Calu3 (cell line): ENCODE measurements at regions not wholly inside any gene's neighbourhood (a gene's known extent, or its start where the extent isn't known, plus 50 kb on each side); places are given as distances from the start of the nearest gene placed in this dataset.
"Not testable (repeated sequence)": the region's sequence is repeated elsewhere in the genome, so short reads cannot be mapped to it uniquely, and the experiment has no call there.

Experiments used
- BruUV-seq: library from RNA; stranded (reverse); fragments of 400-500 nt; replicated peaks from 2 replicates; lab custom pipeline; 2021; lab: Mats Ljungman, UMichigan
- CTCF ChIA-PET: fragments of 300-600 bp; sonication (Branson Sonifier 250); formaldehyde crosslinking; loops from one replicate; lab custom pipeline; 2022; ENCODE audit warnings: antibody characterized with exemption; lab: Charles Lee
- DNase-seq: peaks from one replicate; pipeline ENCODE4 v3.0.0; 2022
- H3K27ac Mint-ChIP-seq: one replicate; pipeline ENCODE4 v1.8.0; 2022; ENCODE audit warnings: mixed read lengths; ENCODE audit not compliant: unreplicated experiment
- H3K27me3 Mint-ChIP-seq: one replicate; pipeline ENCODE4 v1.8.0; 2022; ENCODE audit warnings: mixed read lengths; ENCODE audit not compliant: unreplicated experiment
- H3K36me3 Mint-ChIP-seq: one replicate; pipeline ENCODE4 v1.8.0; 2022; ENCODE audit warnings: mild to moderate bottlenecking, moderate library complexity, mixed read lengths; ENCODE audit not compliant: insufficient read depth, unreplicated experiment
- H3K4me1 Mint-ChIP-seq: one replicate; pipeline ENCODE4 v1.8.0; 2022; ENCODE audit warnings: mild to moderate bottlenecking, low read depth, mixed read lengths; ENCODE audit not compliant: unreplicated experiment
- H3K4me3 Mint-ChIP-seq: one replicate; pipeline ENCODE4 v1.8.0; 2022; ENCODE audit warnings: mild to moderate bottlenecking, low read depth, moderate library complexity, mixed read lengths; ENCODE audit not compliant: unreplicated experiment
- H3K9me3 Mint-ChIP-seq: one replicate; pipeline ENCODE4 v1.8.0; 2022; ENCODE audit warnings: low read depth, mixed read lengths; ENCODE audit not compliant: unreplicated experiment
- CTCF ChIP-seq: fragments of 200-600 bp; IDR thresholded peaks from one replicate; pipeline ENCODE4 v1.8.0; 2022; ENCODE audit warnings: antibody characterized with exemption; ENCODE audit not compliant: unreplicated experiment
- intact Hi-C: fragments of 100-400 bp; cut with micrococcal nuclease; formaldehyde crosslinking; loops from one replicate; pipeline ENCODE4 v1.10.0; 2022; ENCODE audit not compliant: unreplicated experiment

- no peak for TF ChIP-seq CTCF
Observed at GRCh38 chr4:94039226-94039625, 168.4 kb upstream of the SMARCAD1 start.

GRCh38 chr4:94044471-94044870 is 163.2 kb upstream of the SMARCAD1 start:
- H3K27ac Mint-ChIP-seq, BruUV-seq, intact Hi-C loops, DNase-seq, H3K9me3 Mint-ChIP-seq, H3K36me3 Mint-ChIP-seq, H3K27me3 Mint-ChIP-seq, H3K4me3 Mint-ChIP-seq, CTCF ChIA-PET, H3K4me1 Mint-ChIP-seq: not testable (repeated sequence)

More at GRCh38 chr4:94039226-94039625, 168.4 kb upstream of the SMARCAD1 start:
- no peak overlapping the region for H3K4me3 Mint-ChIP-seq
- intact Hi-C loops = no loop called here
- CTCF ChIA-PET = no interaction called here
- no peak for DNase-seq
- no TSS peak for BruUV-seq
- H3K4me1 Mint-ChIP-seq = no peaks in the 10 kb centered on the region
- no peaks in the 10 kb centered on the region for H3K36me3 Mint-ChIP-seq
- H3K9me3 Mint-ChIP-seq = no peaks in the 10 kb centered on the region
- H3K27ac Mint-ChIP-seq = no peak overlapping the region
- no peaks in the 10 kb centered on the region for H3K27me3 Mint-ChIP-seq

- DNase-seq = no peak
- Mint-ChIP-seq H3K9me3 (no peaks in the 10 kb centered on the region), H3K27ac (no peak overlapping the region), H3K4me1 (no peaks in the 10 kb centered on the region), H3K27me3 (no peaks in the 10 kb centered on the region), H3K4me3 (no peak overlapping the region), H3K36me3 (no peaks in the 10 kb centered on the region)
- intact Hi-C loops = no loop called here
- CTCF ChIA-PET = no interaction called here
- BruUV-seq = no TSS peak
- no peak for TF ChIP-seq CTCF
Observed at GRCh38 chr4:94063084-94063483, 144.6 kb upstream of the SMARCAD1 start.

GRCh38 chr4:94068753-94069719 is 138.6 kb upstream of the SMARCAD1 start:
- TF ChIP-seq CTCF = no peak
- H3K9me3 Mint-ChIP-seq = no peaks in the 10 kb centered on the region
- no peaks in the 10 kb centered on the region for H3K4me1 Mint-ChIP-seq
- no peak overlapping the region for H3K27ac Mint-ChIP-seq
- H3K4me3 Mint-ChIP-seq = no peak overlapping the region
- CTCF ChIA-PET = no interaction called here
- DNase-seq = no peak
- H3K27me3 Mint-ChIP-seq = no peaks in the 10 kb centered on the region
- intact Hi-C loops = no loop called here
- H3K36me3 Mint-ChIP-seq = no peaks in the 10 kb centered on the region
- BruUV-seq = no TSS peak

GRCh38 chr4:94076498-94076897 is 131.2 kb upstream of the SMARCAD1 start:
- Mint-ChIP-seq H3K4me1 (no peaks in the 10 kb centered on the region), H3K4me3 (no peak overlapping the region), H3K36me3 (no peaks in the 10 kb centered on the region), H3K27me3 (no peaks in the 10 kb centered on the region), H3K9me3 (no peaks in the 10 kb centered on the region), H3K27ac (no peak overlapping the region)
- TF ChIP-seq CTCF = no peak
- BruUV-seq = no TSS peak
- CTCF ChIA-PET = no interaction called here
- no peak for DNase-seq
- intact Hi-C loops = no loop called here
